K562 (cell line): ENCODE measurements at regions not wholly inside any gene's neighbourhood (a gene's known extent, or its start where the extent isn't known, plus 50 kb on each side); places are given as distances from the start of the nearest gene placed in this dataset.

ENCODE experiments used
- ATAC-seq: fragments of 200-7000 bp; cut with Tn5 transposase; 3 replicates; pipeline ENCODE4 v1.9.1; 2020; ENCODE audit warnings: moderate library complexity
- BruUV-seq: library from RNA; stranded (reverse); fragments of 400-500 nt; replicated peaks from 2 replicates; lab custom pipeline; 2021; lab: Mats Ljungman, UMichigan
- CTCF ChIA-PET: fragments of 300-600 bp; formaldehyde crosslinking; extraction: SDS; loops from one replicate; lab custom pipeline; 2021; ENCODE audit warnings: low intra/inter-chr PET ratio; lab: Yijun Ruan, JAX
- POLR2A ChIA-PET: fragments of 300-600, 350-650 bp; sonication (Branson Sonifier 250); formaldehyde crosslinking; extraction: SDS; loops from one replicate; lab custom pipeline; 2021; ENCODE audit warnings: antibody characterized with exemption, inconsistent platforms; lab: Yijun Ruan, JAX
- DNase-seq, 4 experiments: peaks; one replicate each; pipeline versions ENCODE4 v3.0.0 to v3.0.0-alpha.2; 2011 to 2018; ENCODE audit warnings: low spot score in 3 of 4, mixed read lengths in 3 of 4; ENCODE audit errors: extremely low read depth in 1 of 4
- FAIRE-seq: peaks from 2 replicates; lab custom pipeline; 2011; peaks lifted over from hg19 to GRCh38; lab: Jason Lieb, UNC
- H2AFZ ChIP-seq: 2 replicates; pipeline ENCODE4 v1.6.0; 2011; ENCODE audit warnings: low read depth, low read length, control low read depth, inconsistent platforms
- H3K27ac ChIP-seq: fragments of 200-600 bp; 3 replicates; pipeline ENCODE4 v1.8.0; 2011; ENCODE audit warnings: low read depth, mild to moderate bottlenecking, control low read depth, inconsistent platforms, low read length, moderate library complexity, mixed read lengths; ENCODE audit errors: extremely low read depth
- H3K27me3 ChIP-seq, 2 experiments: fragments of 300-600 bp in 1 of 2; 2 replicates in 1 of 2; 3 replicates in 1 of 2; pipeline versions ENCODE4 v1.6.0 to v1.8.0; 2011; ENCODE audit warnings: inconsistent platforms in 2 of 2, low read length in 2 of 2, mild to moderate bottlenecking in 1 of 2, mixed read lengths in 1 of 2, moderate library complexity in 1 of 2; ENCODE audit not compliant: control insufficient read depth in 2 of 2, insufficient read depth in 2 of 2
- H3K36me3 ChIP-seq: fragments of 300-600 bp; 3 replicates; pipeline ENCODE4 v1.8.0; 2011; ENCODE audit warnings: mild to moderate bottlenecking, low read length, inconsistent platforms; ENCODE audit not compliant: control insufficient read depth, insufficient read depth
- H3K4me1 ChIP-seq, 2 experiments: fragments of 200-600 bp in 1 of 2; replicated peaks in 1 of 2; 2 replicates in 1 of 2; 3 replicates in 1 of 2; pipeline versions ENCODE4 v1.5.1 to v1.8.0; 2011; ENCODE audit warnings: inconsistent platforms in 2 of 2, low read length in 2 of 2, mild to moderate bottlenecking in 1 of 2, mixed read lengths in 1 of 2, moderate library complexity in 1 of 2; ENCODE audit not compliant: control insufficient read depth in 2 of 2, insufficient read depth in 2 of 2
- H3K4me2 ChIP-seq: 2 replicates; pipeline ENCODE4 v1.6.1; 2011; ENCODE audit warnings: low read length, control low read depth, inconsistent platforms, mixed read lengths; ENCODE audit not compliant: insufficient read depth
- H3K4me3 ChIP-seq: fragments of 200-600 bp; sonication (generic), shearing (Covaris generic); 2 replicates; pipeline ENCODE4 v1.5.1; 2016; ENCODE audit warnings: control low read depth, inconsistent platforms
- H3K79me2 ChIP-seq: fragments of 200-600 bp; 3 replicates; pipeline ENCODE4 v1.8.0; 2011; ENCODE audit warnings: low read length, inconsistent platforms; ENCODE audit not compliant: control insufficient read depth, insufficient read depth
- H3K9ac ChIP-seq, 2 experiments: 2 replicates each; pipeline versions ENCODE4 v1.6.0 to v1.6.1; 2011; ENCODE audit warnings: low read depth in 2 of 2, low read length in 2 of 2, control low read depth in 1 of 2, inconsistent platforms in 1 of 2, mild to moderate bottlenecking in 1 of 2, mixed read lengths in 1 of 2; ENCODE audit not compliant: insufficient read depth in 1 of 2
- H3K9me1 ChIP-seq: one replicate; pipeline ENCODE4 v1.6.0; 2011; ENCODE audit warnings: inconsistent platforms, mild to moderate bottlenecking, low read length, moderate library complexity; ENCODE audit not compliant: control insufficient read depth, insufficient read depth
- H3K9me3 ChIP-seq: replicated peaks from 2 replicates; pipeline ENCODE4 v1.5.1; 2011; ENCODE audit warnings: low read depth, low read length, inconsistent platforms; ENCODE audit not compliant: control insufficient read depth, insufficient read depth
- H4K20me1 ChIP-seq: replicated peaks from 2 replicates; pipeline ENCODE4 v1.6.1; 2011; ENCODE audit warnings: low read length, inconsistent platforms, mixed read lengths; ENCODE audit not compliant: control insufficient read depth, insufficient read depth
- ETS2 ChIP-seq: IDR thresholded peaks from 2 replicates; pipeline ENCODE4 v1.6.1; 2016; ENCODE audit warnings: borderline replicate concordance, missing genetic modification characterization, mild to moderate bottlenecking, moderate library complexity, missing compliant biosample characterization; ENCODE audit not compliant: poor library complexity, severe bottlenecking
- FUS ChIP-seq: fragments of 200-400 bp; formaldehyde crosslinking; optimal IDR thresholded peaks from 2 replicates; pipeline ENCODE3; 2017; ENCODE audit warnings: low read depth, low read length
- MNT ChIP-seq, 2 experiments: fragments of 450-650 bp; conservative IDR thresholded peaks; 2 replicates each; pipeline ENCODE4 v1.6.1; 2017; ENCODE audit warnings: mild to moderate bottlenecking in 2 of 2, moderate library complexity in 2 of 2
- RBBP5 ChIP-seq: fragments of 200-600 bp; sonication (generic); IDR thresholded peaks from 2 replicates; pipeline ENCODE4 v1.6.1; 2012; ENCODE audit warnings: borderline replicate concordance, mild to moderate bottlenecking, low read length, control low read depth, inconsistent platforms; ENCODE audit not compliant: insufficient read depth, poor library complexity, severe bottlenecking
- SMARCA4 ChIP-seq: fragments of 450-650 bp; IDR thresholded peaks from 2 replicates; pipeline ENCODE4 v1.6.1; 2016
- SPI1 ChIP-seq: IDR thresholded peaks from 2 replicates; pipeline ENCODE4 v1.6.1; 2011; ENCODE audit warnings: low read depth, low read length, control low read depth, borderline replicate concordance
- ZNF133 ChIP-seq: fragments of 250-450 bp; sonication (Bioruptor Pico); IDR thresholded peaks from 2 replicates; pipeline ENCODE4 v1.4.0; 2020; ENCODE audit warnings: mild to moderate bottlenecking
- ZNF282 ChIP-seq: sonication (generic); formaldehyde crosslinking; IDR thresholded peaks from 2 replicates; pipeline ENCODE4 v1.8.1; 2023; ENCODE audit warnings: missing genetic modification reagents
- ZNF764 ChIP-seq: fragments of 250-450 bp; sonication (Bioruptor Pico); IDR thresholded peaks from 2 replicates; pipeline ENCODE4 v1.4.0; 2020; ENCODE audit warnings: low read depth, mild to moderate bottlenecking, moderate library complexity
- WGBS: fragments of 100-300 bp; shearing (Covaris generic); methylation state at CpG from one replicate; pipeline ENCODE4 v1.1.6; 2016; ENCODE audit warnings: low coverage, mixed read lengths; ENCODE audit not compliant: insufficient coverage; ENCODE audit errors: missing lambda C conversion rate; 5-methylcytosine and 5-hydroxymethylcytosine counted together
- in situ Hi-C: fragments of 300-500 bp; cut with MboI; formaldehyde crosslinking; loops from 4 replicates; pipeline ENCODE4 v1.15.0; 2018; ENCODE audit warnings: inconsistent platforms, mixed read lengths
- intact Hi-C: fragments of 100-400 bp; cut with micrococcal nuclease; formaldehyde crosslinking; loops from 2 replicates; pipeline ENCODE4 v1.14.2; 2022
- TF ChIP-seq, protein P1 (sequence below): sonication (generic); formaldehyde crosslinking; IDR thresholded peaks from 2 replicates; pipeline ENCODE4 v1.9.0; 2022; ENCODE audit warnings: mild to moderate bottlenecking, missing genetic modification reagents
- TF ChIP-seq, protein P2 (sequence below): sonication (generic); formaldehyde crosslinking; IDR thresholded peaks from 2 replicates; pipeline ENCODE4 v1.8.1; 2023; ENCODE audit warnings: mild to moderate bottlenecking, missing genetic modification reagents
- TF ChIP-seq, protein P3 (sequence below): fragments of 250-450 bp; sonication (Bioruptor Pico); IDR thresholded peaks from 2 replicates; pipeline ENCODE4 v1.4.0; 2020

- H3K9ac ChIP-seq: no peak overlapping the region
- no peak overlapping the region for H3K27ac ChIP-seq
- 0% methylated on average over 4 of the region's 4 CpGs for WGBS
- TF ChIP-seq SPI1 (peak; percentile 80), ZNF133 (CRISPR knock-in tag) (no peak), RBBP5 (no peak)
- TF ChIP-seq, protein P1, sequence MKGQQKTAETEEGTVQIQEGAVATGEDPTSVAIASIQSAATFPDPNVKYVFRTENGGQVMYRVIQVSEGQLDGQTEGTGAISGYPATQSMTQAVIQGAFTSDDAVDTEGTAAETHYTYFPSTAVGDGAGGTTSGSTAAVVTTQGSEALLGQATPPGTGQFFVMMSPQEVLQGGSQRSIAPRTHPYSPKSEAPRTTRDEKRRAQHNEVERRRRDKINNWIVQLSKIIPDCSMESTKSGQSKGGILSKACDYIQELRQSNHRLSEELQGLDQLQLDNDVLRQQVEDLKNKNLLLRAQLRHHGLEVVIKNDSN (CRISPR knock-in tag): no peak
- TF ChIP-seq, all 486 proteins: peak for 1
- no peak for FAIRE-seq
- H3K4me3 ChIP-seq: no peak overlapping the region
- no peaks in the 10 kb centered on the region for H3K79me2 ChIP-seq
- intact Hi-C loops: no loop called here
- ATAC-seq: no peak
- H3K9me1 ChIP-seq: no peaks in the 10 kb centered on the region
- no peaks in the 10 kb centered on the region for H3K4me1 ChIP-seq
- H4K20me1 ChIP-seq: no peaks in the 10 kb centered on the region
- in situ Hi-C loops: no loop called here
- no peak for DNase-seq
- POLR2A ChIA-PET: no interaction called here
- H3K36me3 ChIP-seq: no peaks in the 10 kb centered on the region
- no peak overlapping the region for H2AFZ ChIP-seq
- no peak overlapping the region for H3K4me2 ChIP-seq
- H3K9me3 ChIP-seq: no peaks in the 10 kb centered on the region
- BruUV-seq: no TSS peak
- no peaks in the 10 kb centered on the region for H3K27me3 ChIP-seq
- CTCF ChIA-PET: no interaction called here
Measured at GRCh38 chr13:76656500-76656899, 229.7 kb downstream of the KCTD12 start.

DNA sequence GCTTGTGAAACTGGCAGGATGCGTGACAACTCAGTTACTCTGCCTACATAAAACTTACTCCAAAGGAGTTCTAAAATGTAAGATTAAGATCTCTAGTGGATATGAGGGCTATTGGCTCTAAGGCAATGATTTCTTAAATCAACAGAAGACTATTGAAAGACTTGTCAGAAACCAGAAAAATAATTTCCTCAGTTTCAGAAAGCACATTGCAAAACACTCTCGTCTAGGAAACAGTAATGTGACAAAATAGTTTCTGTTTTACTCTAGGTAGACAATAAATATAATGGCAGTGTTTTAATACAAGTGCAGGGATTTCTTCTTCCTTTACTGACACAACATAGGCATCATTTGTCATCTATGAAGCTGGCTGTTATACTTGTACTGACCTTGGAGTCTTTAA, 230.1 kb downstream of the KCTD12 start:
- no peak overlapping the region for H3K27ac ChIP-seq
- H3K9ac ChIP-seq: no peak overlapping the region
- H2AFZ ChIP-seq: no peak overlapping the region
- ChIA-PET CTCF (no interaction called here), POLR2A (no interaction called here)
- intact Hi-C loops: no loop called here
- H3K4me3 ChIP-seq: no peak overlapping the region
- H3K27me3 ChIP-seq: no peaks in the 10 kb centered on the region
- no peaks in the 10 kb centered on the region for H3K79me2 ChIP-seq
- no peaks in the 10 kb centered on the region for H3K9me1 ChIP-seq
- ATAC-seq (no peak), DNase-seq (no peak), FAIRE-seq (no peak)
- no peak overlapping the region for H3K4me2 ChIP-seq
- in situ Hi-C loops: no loop called here
- WGBS: 0% methylated on average over 2 of the region's 2 CpGs
- H4K20me1 ChIP-seq: no peaks in the 10 kb centered on the region
- H3K9me3 ChIP-seq: no peaks in the 10 kb centered on the region
- no peaks in the 10 kb centered on the region for H3K36me3 ChIP-seq
- BruUV-seq: no TSS peak
- H3K4me1 ChIP-seq: no peaks in the 10 kb centered on the region
- TF ChIP-seq, protein P2, sequence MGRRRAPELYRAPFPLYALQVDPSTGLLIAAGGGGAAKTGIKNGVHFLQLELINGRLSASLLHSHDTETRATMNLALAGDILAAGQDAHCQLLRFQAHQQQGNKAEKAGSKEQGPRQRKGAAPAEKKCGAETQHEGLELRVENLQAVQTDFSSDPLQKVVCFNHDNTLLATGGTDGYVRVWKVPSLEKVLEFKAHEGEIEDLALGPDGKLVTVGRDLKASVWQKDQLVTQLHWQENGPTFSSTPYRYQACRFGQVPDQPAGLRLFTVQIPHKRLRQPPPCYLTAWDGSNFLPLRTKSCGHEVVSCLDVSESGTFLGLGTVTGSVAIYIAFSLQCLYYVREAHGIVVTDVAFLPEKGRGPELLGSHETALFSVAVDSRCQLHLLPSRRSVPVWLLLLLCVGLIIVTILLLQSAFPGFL (CRISPR knock-in tag): no peak
- TF ChIP-seq ZNF282 (CRISPR knock-in tag) (no peak), ZNF764 (CRISPR knock-in tag) (no peak), MNT (conservative IDR thresholded peaks at IDR 0.05) (no peak), SMARCA4 (no peak), ETS2 (no peak), FUS (no peak)
- TF ChIP-seq, protein P3, sequence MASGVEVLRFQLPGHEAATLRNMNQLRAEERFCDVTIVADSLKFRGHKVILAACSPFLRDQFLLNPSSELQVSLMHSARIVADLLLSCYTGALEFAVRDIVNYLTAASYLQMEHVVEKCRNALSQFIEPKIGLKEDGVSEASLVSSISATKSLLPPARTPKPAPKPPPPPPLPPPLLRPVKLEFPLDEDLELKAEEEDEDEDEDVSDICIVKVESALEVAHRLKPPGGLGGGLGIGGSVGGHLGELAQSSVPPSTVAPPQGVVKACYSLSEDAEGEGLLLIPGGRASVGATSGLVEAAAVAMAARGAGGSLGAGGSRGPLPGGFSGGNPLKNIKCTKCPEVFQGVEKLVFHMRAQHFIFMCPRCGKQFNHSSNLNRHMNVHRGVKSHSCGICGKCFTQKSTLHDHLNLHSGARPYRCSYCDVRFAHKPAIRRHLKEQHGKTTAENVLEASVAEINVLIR: no peak
